ENCODE measurements at regions not wholly inside any gene's neighbourhood (a gene's known extent, or its start where the extent isn't known, plus 50 kb on each side); places are given as distances from the start of the nearest gene placed in this dataset.

DNA sequence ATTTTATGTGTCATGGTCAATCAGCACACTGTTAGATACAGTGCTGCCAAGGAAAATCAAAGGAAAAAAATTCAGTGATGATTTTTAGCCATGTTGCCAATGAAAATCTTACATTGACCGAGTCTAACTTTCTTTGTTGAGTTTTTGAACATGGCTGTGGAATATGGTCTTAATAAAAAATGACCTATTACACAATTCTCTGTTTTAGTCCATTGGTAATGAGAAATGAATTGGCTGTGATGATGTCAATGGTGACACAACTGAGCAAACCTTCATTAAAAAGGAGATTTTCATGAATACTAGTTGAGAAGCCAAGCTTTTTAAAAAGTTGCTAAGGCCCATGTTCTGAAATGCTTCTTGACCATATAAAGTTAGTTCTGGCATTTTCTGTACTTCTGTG lies 225.9 kb upstream of the GYPA start (continued):
- TF ChIP-seq, protein P1, sequence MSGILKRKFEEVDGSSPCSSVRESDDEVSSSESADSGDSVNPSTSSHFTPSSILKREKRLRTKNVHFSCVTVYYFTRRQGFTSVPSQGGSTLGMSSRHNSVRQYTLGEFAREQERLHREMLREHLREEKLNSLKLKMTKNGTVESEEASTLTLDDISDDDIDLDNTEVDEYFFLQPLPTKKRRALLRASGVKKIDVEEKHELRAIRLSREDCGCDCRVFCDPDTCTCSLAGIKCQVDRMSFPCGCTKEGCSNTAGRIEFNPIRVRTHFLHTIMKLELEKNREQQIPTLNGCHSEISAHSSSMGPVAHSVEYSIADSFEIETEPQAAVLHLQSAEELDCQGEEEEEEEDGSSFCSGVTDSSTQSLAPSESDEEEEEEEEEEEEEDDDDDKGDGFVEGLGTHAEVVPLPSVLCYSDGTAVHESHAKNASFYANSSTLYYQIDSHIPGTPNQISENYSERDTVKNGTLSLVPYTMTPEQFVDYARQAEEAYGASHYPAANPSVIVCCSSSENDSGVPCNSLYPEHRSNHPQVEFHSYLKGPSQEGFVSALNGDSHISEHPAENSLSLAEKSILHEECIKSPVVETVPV (CRISPR knock-in tag; IDR thresholded peaks at IDR 0.05), result no peak
- TF ChIP-seq OSR1 (CRISPR knock-in tag; IDR thresholded peaks at IDR 0.05) (no peak), ZFP3 (CRISPR knock-in tag; IDR thresholded peaks at IDR 0.05) (no peak), PPARA (CRISPR knock-in tag; IDR thresholded peaks at IDR 0.05; ENCODE audit: borderline replicate concordance) (no peak)

DNA sequence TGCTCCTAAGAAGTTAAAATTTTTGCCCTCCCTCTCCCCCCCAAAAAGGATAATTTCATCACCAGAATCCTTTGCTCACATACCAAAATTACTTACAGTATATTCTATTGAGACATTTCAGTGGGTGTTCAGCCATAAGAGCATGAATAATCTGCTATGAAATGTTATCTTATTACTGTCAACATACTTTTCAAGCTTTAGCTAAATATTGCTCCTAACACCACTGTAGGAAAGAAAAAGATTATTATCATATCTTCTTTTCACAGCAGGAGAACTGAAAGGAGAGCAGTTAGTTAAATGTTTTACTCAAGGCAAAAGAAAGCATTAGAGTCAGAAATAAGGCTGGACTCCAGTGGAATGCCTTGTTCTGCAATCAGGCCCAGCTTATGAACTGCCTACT lies 231.0 kb upstream of the GYPA start:
- ATAC-seq, result no peak
- TF ChIP-seq ISL1 (CRISPR knock-in tag; IDR thresholded peaks at IDR 0.05), result no peak
- TF ChIP-seq ZFP30 (CRISPR knock-in tag; IDR thresholded peaks at IDR 0.05), result no peak
- no peak for TF ChIP-seq GLIS3 (CRISPR knock-in tag; IDR thresholded peaks at IDR 0.05)
- no peak for TF ChIP-seq CSDC2 (CRISPR knock-in tag; IDR thresholded peaks at IDR 0.05)
- TF ChIP-seq BACH2 (CRISPR knock-in tag; IDR thresholded peaks at IDR 0.05; ENCODE audit: borderline replicate concordance), result no peak

DNA sequence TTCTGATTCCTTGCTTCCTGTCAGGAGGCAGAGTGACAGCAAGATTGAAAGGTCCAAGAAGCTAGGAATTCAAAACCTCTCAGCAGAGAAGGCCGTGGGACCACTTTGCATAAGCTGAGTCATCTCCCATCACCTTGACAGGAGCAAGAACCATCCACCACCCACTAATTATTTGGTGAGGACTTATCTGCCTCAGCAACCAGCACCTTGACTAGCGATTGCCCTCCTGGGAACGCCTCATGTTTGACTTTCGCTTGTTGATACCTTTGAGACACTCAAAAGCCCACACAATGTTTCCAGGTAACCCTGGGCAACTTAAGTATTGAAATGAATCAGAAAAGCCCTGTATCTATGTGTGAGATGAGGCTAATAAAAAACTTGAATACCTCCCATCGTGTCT lies 233.5 kb upstream of the GYPA start:
- no peak for ATAC-seq
- TF ChIP-seq ZC3H10 (CRISPR knock-in tag; IDR thresholded peaks at IDR 0.05) (no peak), TCF4 (CRISPR knock-in tag; IDR thresholded peaks at IDR 0.05; ENCODE audit: borderline replicate concordance) (no peak)

GRCh38 chr4:144376866-144377265 lies 236.3 kb upstream of the GYPA start:
- TF ChIP-seq CSDC2 (CRISPR knock-in tag; IDR thresholded peaks at IDR 0.05), result no peak
- no peak for TF ChIP-seq OSR1 (CRISPR knock-in tag; IDR thresholded peaks at IDR 0.05)
- ATAC-seq, result no peak

GRCh38 chr4:144384408-144384807 lies 243.9 kb upstream of the GYPA start:
- ATAC-seq, result no peak
- TF ChIP-seq ISL1 (CRISPR knock-in tag; IDR thresholded peaks at IDR 0.05) (no peak), ARNTL (CRISPR knock-in tag; IDR thresholded peaks at IDR 0.05; ENCODE audit: borderline replicate concordance, low read depth) (no peak)

DNA sequence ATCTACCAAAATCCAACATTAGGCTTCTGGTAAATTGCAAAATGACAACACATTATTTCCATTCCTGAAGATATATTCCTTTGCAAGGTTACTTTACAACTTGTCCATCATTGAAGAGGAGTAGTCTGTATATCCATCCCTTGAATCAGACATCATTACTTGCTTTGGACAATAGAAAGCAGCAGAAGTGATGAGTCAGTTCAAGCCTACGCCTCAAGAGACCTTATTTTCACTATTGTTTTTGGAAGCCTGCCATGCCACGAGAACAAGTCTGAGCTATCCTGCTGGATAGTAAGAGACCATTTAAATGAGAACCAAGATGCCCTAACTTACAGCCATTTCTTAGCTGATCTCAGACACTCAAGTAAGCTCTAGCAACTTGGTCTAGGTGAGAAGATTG lies 246.0 kb upstream of the HHIP start:
- no peak for TF ChIP-seq BACH2 (CRISPR knock-in tag; IDR thresholded peaks at IDR 0.05; ENCODE audit: borderline replicate concordance)
- no peak for TF ChIP-seq ZNF70 (CRISPR knock-in tag; IDR thresholded peaks at IDR 0.05)
- TF ChIP-seq ISL1 (CRISPR knock-in tag; IDR thresholded peaks at IDR 0.05), result no peak
- no peak for TF ChIP-seq TSHZ2 (CRISPR knock-in tag; IDR thresholded peaks at IDR 0.05)
- no peak for TF ChIP-seq ZNF565 (CRISPR knock-in tag; conservative IDR thresholded peaks at IDR 0.05; ENCODE audit: low read depth)
- TF ChIP-seq, protein P2, sequence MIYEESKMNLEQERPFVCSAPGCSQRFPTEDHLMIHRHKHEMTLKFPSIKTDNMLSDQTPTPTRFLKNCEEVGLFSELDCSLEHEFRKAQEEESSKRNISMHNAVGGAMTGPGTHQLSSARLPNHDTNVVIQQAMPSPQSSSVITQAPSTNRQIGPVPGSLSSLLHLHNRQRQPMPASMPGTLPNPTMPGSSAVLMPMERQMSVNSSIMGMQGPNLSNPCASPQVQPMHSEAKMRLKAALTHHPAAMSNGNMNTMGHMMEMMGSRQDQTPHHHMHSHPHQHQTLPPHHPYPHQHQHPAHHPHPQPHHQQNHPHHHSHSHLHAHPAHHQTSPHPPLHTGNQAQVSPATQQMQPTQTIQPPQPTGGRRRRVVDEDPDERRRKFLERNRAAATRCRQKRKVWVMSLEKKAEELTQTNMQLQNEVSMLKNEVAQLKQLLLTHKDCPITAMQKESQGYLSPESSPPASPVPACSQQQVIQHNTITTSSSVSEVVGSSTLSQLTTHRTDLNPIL (CRISPR knock-in tag; IDR thresholded peaks at IDR 0.05; ENCODE audit: low read depth), result no peak
- TF ChIP-seq ESRRG (CRISPR knock-in tag; IDR thresholded peaks at IDR 0.05), result no peak
- TF ChIP-seq RARB (CRISPR knock-in tag; IDR thresholded peaks at IDR 0.05), result no peak
- no peak for TF ChIP-seq TCF4 (CRISPR knock-in tag; IDR thresholded peaks at IDR 0.05; ENCODE audit: borderline replicate concordance)
- peak; percentile 81 for ATAC-seq

GRCh38 chr4:144402176-144402575 lies 243.8 kb upstream of the HHIP start:
- TF ChIP-seq ESRRG (CRISPR knock-in tag; IDR thresholded peaks at IDR 0.05) (no peak), SNAI2 (CRISPR knock-in tag; IDR thresholded peaks at IDR 0.05) (no peak), CSDC2 (CRISPR knock-in tag; IDR thresholded peaks at IDR 0.05) (no peak)
- TF ChIP-seq, protein P1 (CRISPR knock-in tag; IDR thresholded peaks at IDR 0.05), result no peak
- ATAC-seq, result no peak
